ENCODE measurements at regions not wholly inside any gene's neighbourhood (a gene's known extent, or its start where the extent isn't known, plus 50 kb on each side); places are given as distances from the start of the nearest gene placed in this dataset.
"Not testable (repeated sequence)": the region's sequence is repeated elsewhere in the genome, so short reads cannot be mapped to it uniquely, and the experiment has no call there.

- WGBS, 2 experiments = 91% methylated on average over 31 of the region's 31 CpGs
- not testable (repeated sequence) for H3K9me3 ChIP-seq (ENCODE audit: control insufficient read depth, low read length)
These were observed 827.6 kb downstream of the PLOD2 start for GRCh38 chr3:145333427-145333826.

GRCh38 chr3:145333931-145334330, 827.1 kb downstream of the PLOD2 start:
- Histone ChIP-seq H3K4me3 (ENCODE audit: insufficient read depth, low read depth, low read length) (no peak overlapping the region), H3K27me3 (ENCODE audit: control insufficient read depth, insufficient read depth, low read length, poor library complexity, severe bottlenecking) (no peaks in the 10 kb centered on the region), H3K4me1 (ENCODE audit: control insufficient read depth, insufficient read depth, low read length) (no peaks in the 10 kb centered on the region), H3K36me3 (ENCODE audit: control insufficient read depth, insufficient read depth, low read length) (no peaks in the 10 kb centered on the region), H3K9me3 (ENCODE audit: control insufficient read depth, low read length) (no peaks in the 10 kb centered on the region), H3K27ac (ENCODE audit: insufficient read depth, low read depth, low read length, poor library complexity, severe bottlenecking) (no peak overlapping the region)
- 88 to 90% methylated on average over 13 of the region's 13 CpGs for WGBS, 2 experiments

More at GRCh38 chr3:145333427-145333826, 827.6 kb downstream of the PLOD2 start:
- H3K27ac ChIP-seq (ENCODE audit: insufficient read depth, low read depth, low read length, poor library complexity, severe bottlenecking); H3K27me3 ChIP-seq (ENCODE audit: control insufficient read depth, insufficient read depth, low read length, poor library complexity, severe bottlenecking); H3K4me3 ChIP-seq (ENCODE audit: insufficient read depth, low read depth, low read length); H3K4me1 ChIP-seq (ENCODE audit: control insufficient read depth, insufficient read depth, low read length); H3K36me3 ChIP-seq (ENCODE audit: control insufficient read depth, insufficient read depth, low read length): not testable (repeated sequence)

- H3K27ac ChIP-seq (ENCODE audit: insufficient read depth, low read depth, low read length, poor library complexity, severe bottlenecking) = no peak overlapping the region
- 91% methylated on average over 4 of the region's 4 CpGs for WGBS, 2 experiments
- H3K4me3 ChIP-seq (ENCODE audit: insufficient read depth, low read depth, low read length) = no peak overlapping the region
- H3K27me3 ChIP-seq (ENCODE audit: control insufficient read depth, insufficient read depth, low read length, poor library complexity, severe bottlenecking) = no peaks in the 10 kb centered on the region
- H3K36me3 ChIP-seq (ENCODE audit: control insufficient read depth, insufficient read depth, low read length) = no peaks in the 10 kb centered on the region
- peaks cover 8% of the 10 kb centered on the region for H3K9me3 ChIP-seq (ENCODE audit: control insufficient read depth, low read length)
- no peaks in the 10 kb centered on the region for H3K4me1 ChIP-seq (ENCODE audit: control insufficient read depth, insufficient read depth, low read length)
These were observed 805.8 kb downstream of the PLOD2 start for GRCh38 chr3:145355206-145355605.

GRCh38 chr3:145357453-145357852, 803.5 kb downstream of the PLOD2 start:
- peaks cover 8% of the 10 kb centered on the region for H3K9me3 ChIP-seq (ENCODE audit: control insufficient read depth, low read length)
- no peak overlapping the region for H3K4me3 ChIP-seq (ENCODE audit: insufficient read depth, low read depth, low read length)
- H3K4me1 ChIP-seq (ENCODE audit: control insufficient read depth, insufficient read depth, low read length) = no peaks in the 10 kb centered on the region
- no peaks in the 10 kb centered on the region for H3K36me3 ChIP-seq (ENCODE audit: control insufficient read depth, insufficient read depth, low read length)
- H3K27ac ChIP-seq (ENCODE audit: insufficient read depth, low read depth, low read length, poor library complexity, severe bottlenecking) = no peak overlapping the region
- WGBS, 2 experiments = 93 to 94% methylated on average over 5 of the region's 5 CpGs
- H3K27me3 ChIP-seq (ENCODE audit: control insufficient read depth, insufficient read depth, low read length, poor library complexity, severe bottlenecking) = no peaks in the 10 kb centered on the region

- H3K4me3 ChIP-seq (ENCODE audit: insufficient read depth, low read depth, low read length) = no peak overlapping the region
- no peaks in the 10 kb centered on the region for H3K27me3 ChIP-seq (ENCODE audit: control insufficient read depth, insufficient read depth, low read length, poor library complexity, severe bottlenecking)
- no peaks in the 10 kb centered on the region for H3K4me1 ChIP-seq (ENCODE audit: control insufficient read depth, insufficient read depth, low read length)
- 86 to 100% methylated on average over 1 of the region's 1 CpG for WGBS, 2 experiments
- no peaks in the 10 kb centered on the region for H3K36me3 ChIP-seq (ENCODE audit: control insufficient read depth, insufficient read depth, low read length)
- peaks cover 8% of the 10 kb centered on the region for H3K9me3 ChIP-seq (ENCODE audit: control insufficient read depth, low read length)
- no peak overlapping the region for H3K27ac ChIP-seq (ENCODE audit: insufficient read depth, low read depth, low read length, poor library complexity, severe bottlenecking)
These were observed 801.9 kb downstream of the PLOD2 start for GRCh38 chr3:145359040-145359439.

GRCh38 chr3:145368748-145369147, 792.2 kb downstream of the PLOD2 start:
- H3K9me3 ChIP-seq (ENCODE audit: control insufficient read depth, low read length) = no peaks in the 10 kb centered on the region
- H3K27ac ChIP-seq (ENCODE audit: insufficient read depth, low read depth, low read length, poor library complexity, severe bottlenecking) = no peak overlapping the region
- no peak overlapping the region for H3K4me3 ChIP-seq (ENCODE audit: insufficient read depth, low read depth, low read length)
- H3K36me3 ChIP-seq (ENCODE audit: control insufficient read depth, insufficient read depth, low read length) = no peaks in the 10 kb centered on the region
- WGBS, 2 experiments = 100% methylated on average over 1 of the region's 2 CpGs
- H3K27me3 ChIP-seq (ENCODE audit: control insufficient read depth, insufficient read depth, low read length, poor library complexity, severe bottlenecking) = no peaks in the 10 kb centered on the region
- H3K4me1 ChIP-seq (ENCODE audit: control insufficient read depth, insufficient read depth, low read length) = no peaks in the 10 kb centered on the region

GRCh38 chr3:145370870-145371269, 790.1 kb downstream of the PLOD2 start:
- Histone ChIP-seq H3K27ac (ENCODE audit: insufficient read depth, low read depth, low read length, poor library complexity, severe bottlenecking) (no peak overlapping the region), H3K27me3 (ENCODE audit: control insufficient read depth, insufficient read depth, low read length, poor library complexity, severe bottlenecking) (no peaks in the 10 kb centered on the region), H3K36me3 (ENCODE audit: control insufficient read depth, insufficient read depth, low read length) (no peaks in the 10 kb centered on the region), H3K4me1 (ENCODE audit: control insufficient read depth, insufficient read depth, low read length) (no peaks in the 10 kb centered on the region), H3K9me3 (ENCODE audit: control insufficient read depth, low read length) (no peaks in the 10 kb centered on the region), H3K4me3 (ENCODE audit: insufficient read depth, low read depth, low read length) (no peak overlapping the region)
- 92 to 95% methylated on average over 4 to 5 of the region's 5 CpGs for WGBS, 2 experiments

- WGBS, 2 experiments = 100% methylated on average over 1 of the region's 1 CpG; no CpG with 5 or more reads in 1 of the 2 experiments
- H3K27ac ChIP-seq (ENCODE audit: insufficient read depth, low read depth, low read length, poor library complexity, severe bottlenecking) = no peak overlapping the region
These were observed 783.7 kb downstream of the PLOD2 start for GRCh38 chr3:145377301-145377700.

GRCh38 chr3:145383416-145383815, 777.6 kb downstream of the PLOD2 start:
- H3K27me3 ChIP-seq (ENCODE audit: control insufficient read depth, insufficient read depth, low read length, poor library complexity, severe bottlenecking) = no peaks in the 10 kb centered on the region
- no peak overlapping the region for H3K4me3 ChIP-seq (ENCODE audit: insufficient read depth, low read depth, low read length)
- 95 to 97% methylated on average over 3 of the region's 3 CpGs for WGBS, 2 experiments
- H3K36me3 ChIP-seq (ENCODE audit: control insufficient read depth, insufficient read depth, low read length) = no peaks in the 10 kb centered on the region
- H3K9me3 ChIP-seq (ENCODE audit: control insufficient read depth, low read length) = no peaks in the 10 kb centered on the region
- H3K4me1 ChIP-seq (ENCODE audit: control insufficient read depth, insufficient read depth, low read length) = no peaks in the 10 kb centered on the region
- no peak overlapping the region for H3K27ac ChIP-seq (ENCODE audit: insufficient read depth, low read depth, low read length, poor library complexity, severe bottlenecking)

More at GRCh38 chr3:145377301-145377700, 783.7 kb downstream of the PLOD2 start:
- Histone ChIP-seq H3K4me1 (ENCODE audit: control insufficient read depth, insufficient read depth, low read length) (no peaks in the 10 kb centered on the region), H3K27me3 (ENCODE audit: control insufficient read depth, insufficient read depth, low read length, poor library complexity, severe bottlenecking) (no peaks in the 10 kb centered on the region), H3K36me3 (ENCODE audit: control insufficient read depth, insufficient read depth, low read length) (no peaks in the 10 kb centered on the region), H3K4me3 (ENCODE audit: insufficient read depth, low read depth, low read length) (no peak overlapping the region), H3K9me3 (ENCODE audit: control insufficient read depth, low read length) (no peaks in the 10 kb centered on the region)

GRCh38 chr3:145384307-145384706, 776.7 kb downstream of the PLOD2 start:
- 93 to 97% methylated on average over 2 of the region's 2 CpGs for WGBS, 2 experiments
- no peaks in the 10 kb centered on the region for H3K36me3 ChIP-seq (ENCODE audit: control insufficient read depth, insufficient read depth, low read length)

GRCh38 chr3:145387211-145387610, 773.8 kb downstream of the PLOD2 start:
- Histone ChIP-seq H3K27ac (ENCODE audit: insufficient read depth, low read depth, low read length, poor library complexity, severe bottlenecking) (no peak overlapping the region), H3K27me3 (ENCODE audit: control insufficient read depth, insufficient read depth, low read length, poor library complexity, severe bottlenecking) (no peaks in the 10 kb centered on the region), H3K36me3 (ENCODE audit: control insufficient read depth, insufficient read depth, low read length) (no peaks in the 10 kb centered on the region), H3K9me3 (ENCODE audit: control insufficient read depth, low read length) (no peaks in the 10 kb centered on the region), H3K4me1 (ENCODE audit: control insufficient read depth, insufficient read depth, low read length) (no peaks in the 10 kb centered on the region), H3K4me3 (ENCODE audit: insufficient read depth, low read depth, low read length) (no peak overlapping the region)

More at GRCh38 chr3:145384307-145384706, 776.7 kb downstream of the PLOD2 start:
- Histone ChIP-seq H3K27me3 (ENCODE audit: control insufficient read depth, insufficient read depth, low read length, poor library complexity, severe bottlenecking) (no peaks in the 10 kb centered on the region), H3K27ac (ENCODE audit: insufficient read depth, low read depth, low read length, poor library complexity, severe bottlenecking) (no peak overlapping the region), H3K4me3 (ENCODE audit: insufficient read depth, low read depth, low read length) (no peak overlapping the region), H3K4me1 (ENCODE audit: control insufficient read depth, insufficient read depth, low read length) (no peaks in the 10 kb centered on the region), H3K9me3 (ENCODE audit: control insufficient read depth, low read length) (no peaks in the 10 kb centered on the region)

Data from ectodermal cell (in vitro differentiated cells).